Glutamatergic neuron (in vitro differentiated cells): ENCODE measurements at regions not wholly inside any gene's neighbourhood (a gene's known extent, or its start where the extent isn't known, plus 50 kb on each side); places are given as distances from the start of the nearest gene placed in this dataset.

Experiments used
- DNase-seq: peaks from one replicate; pipeline ENCODE4 v3.0.0; 2022
- H3K27ac Mint-ChIP-seq: one replicate; pipeline ENCODE4 v1.8.0; 2020; ENCODE audit warnings: mild to moderate bottlenecking, mixed read lengths, inconsistent platforms; ENCODE audit not compliant: unreplicated experiment
- H3K27me3 Mint-ChIP-seq: one replicate; pipeline ENCODE4 v1.8.0; 2020; ENCODE audit warnings: mild to moderate bottlenecking, moderate library complexity, mixed read lengths, inconsistent platforms; ENCODE audit not compliant: unreplicated experiment
- H3K36me3 Mint-ChIP-seq: one replicate; pipeline ENCODE4 v1.8.0; 2020; ENCODE audit warnings: mild to moderate bottlenecking, mixed read lengths, inconsistent platforms; ENCODE audit not compliant: unreplicated experiment
- H3K4me1 Mint-ChIP-seq: one replicate; pipeline ENCODE4 v1.8.0; 2020; ENCODE audit warnings: mild to moderate bottlenecking, low read depth, mixed read lengths, inconsistent platforms; ENCODE audit not compliant: unreplicated experiment
- H3K4me3 Mint-ChIP-seq: one replicate; pipeline ENCODE4 v1.8.0; 2020; ENCODE audit warnings: mild to moderate bottlenecking, mixed read lengths, inconsistent platforms; ENCODE audit not compliant: unreplicated experiment
- H3K9me3 Mint-ChIP-seq: one replicate; pipeline ENCODE4 v1.8.0; 2020; ENCODE audit warnings: mild to moderate bottlenecking, moderate library complexity, mixed read lengths, inconsistent platforms; ENCODE audit not compliant: unreplicated experiment
- TF ChIP-seq, protein P1 (sequence below): fragments of 200-600 bp; sonication (generic); IDR thresholded peaks from one replicate; pipeline ENCODE4 v1.5.0; 2021; ENCODE audit not compliant: partially characterized antibody, unreplicated experiment

DNA sequence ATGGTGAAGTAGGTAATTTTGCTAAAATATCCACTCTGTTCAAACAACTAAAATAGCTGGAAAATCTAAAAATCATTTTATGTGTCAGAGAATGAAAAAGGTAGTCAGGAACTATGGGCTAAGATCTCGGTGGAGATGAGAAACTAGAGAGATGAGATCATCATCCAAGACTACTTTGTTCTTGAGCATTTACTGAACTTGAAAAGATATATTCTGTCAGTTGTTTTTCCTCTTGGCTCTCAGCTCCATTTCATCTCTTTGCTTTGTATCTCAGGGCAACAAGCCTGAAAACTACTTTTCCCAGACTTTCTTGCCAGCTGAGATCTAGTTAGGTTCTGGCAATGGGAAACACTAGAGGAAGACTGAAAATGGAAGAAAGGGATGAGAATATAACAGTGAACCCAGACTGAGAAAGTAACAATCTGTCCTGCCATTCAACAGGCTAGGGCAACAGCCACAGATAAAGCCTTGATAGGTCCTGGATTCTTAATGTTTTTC, 346.2 kb upstream of the MEX3C start:
- H3K4me3 Mint-ChIP-seq, result no peak overlapping the region
- TF ChIP-seq, protein P1, sequence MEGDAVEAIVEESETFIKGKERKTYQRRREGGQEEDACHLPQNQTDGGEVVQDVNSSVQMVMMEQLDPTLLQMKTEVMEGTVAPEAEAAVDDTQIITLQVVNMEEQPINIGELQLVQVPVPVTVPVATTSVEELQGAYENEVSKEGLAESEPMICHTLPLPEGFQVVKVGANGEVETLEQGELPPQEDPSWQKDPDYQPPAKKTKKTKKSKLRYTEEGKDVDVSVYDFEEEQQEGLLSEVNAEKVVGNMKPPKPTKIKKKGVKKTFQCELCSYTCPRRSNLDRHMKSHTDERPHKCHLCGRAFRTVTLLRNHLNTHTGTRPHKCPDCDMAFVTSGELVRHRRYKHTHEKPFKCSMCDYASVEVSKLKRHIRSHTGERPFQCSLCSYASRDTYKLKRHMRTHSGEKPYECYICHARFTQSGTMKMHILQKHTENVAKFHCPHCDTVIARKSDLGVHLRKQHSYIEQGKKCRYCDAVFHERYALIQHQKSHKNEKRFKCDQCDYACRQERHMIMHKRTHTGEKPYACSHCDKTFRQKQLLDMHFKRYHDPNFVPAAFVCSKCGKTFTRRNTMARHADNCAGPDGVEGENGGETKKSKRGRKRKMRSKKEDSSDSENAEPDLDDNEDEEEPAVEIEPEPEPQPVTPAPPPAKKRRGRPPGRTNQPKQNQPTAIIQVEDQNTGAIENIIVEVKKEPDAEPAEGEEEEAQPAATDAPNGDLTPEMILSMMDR, result no peak
- H3K27me3 Mint-ChIP-seq, result peaks cover 2% of the 10 kb centered on the region
- no peaks in the 10 kb centered on the region for H3K36me3 Mint-ChIP-seq
- DNase-seq, result no peak
- no peak overlapping the region for H3K27ac Mint-ChIP-seq
- H3K4me1 Mint-ChIP-seq, result no peaks in the 10 kb centered on the region
- H3K9me3 Mint-ChIP-seq, result no peaks in the 10 kb centered on the region

DNA sequence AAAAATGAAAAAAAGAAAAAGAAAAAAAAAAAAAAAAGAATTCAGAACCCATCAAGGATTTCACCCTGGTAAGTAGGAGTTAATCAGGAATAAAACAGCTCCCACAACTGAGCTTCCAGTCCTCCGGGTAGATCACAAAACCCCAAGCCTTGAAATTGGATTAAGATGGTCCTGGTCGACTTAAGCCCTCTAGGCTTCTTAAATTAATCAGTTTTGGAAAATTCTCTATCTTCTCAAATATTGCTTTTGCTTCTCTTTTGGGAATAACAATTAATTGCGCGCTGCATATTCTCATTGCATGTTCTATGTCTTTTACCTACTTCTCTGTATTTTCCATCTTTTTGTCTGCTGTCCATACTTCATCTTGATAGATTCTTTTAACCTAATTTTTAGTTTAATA, 348.0 kb upstream of the MEX3C start:
- Mint-ChIP-seq H3K4me3 (no peak overlapping the region), H3K9me3 (no peaks in the 10 kb centered on the region), H3K36me3 (no peaks in the 10 kb centered on the region), H3K4me1 (no peaks in the 10 kb centered on the region), H3K27me3 (no peaks in the 10 kb centered on the region), H3K27ac (no peak overlapping the region)
- TF ChIP-seq, protein P1, result no peak
- DNase-seq, result no peak

DNA sequence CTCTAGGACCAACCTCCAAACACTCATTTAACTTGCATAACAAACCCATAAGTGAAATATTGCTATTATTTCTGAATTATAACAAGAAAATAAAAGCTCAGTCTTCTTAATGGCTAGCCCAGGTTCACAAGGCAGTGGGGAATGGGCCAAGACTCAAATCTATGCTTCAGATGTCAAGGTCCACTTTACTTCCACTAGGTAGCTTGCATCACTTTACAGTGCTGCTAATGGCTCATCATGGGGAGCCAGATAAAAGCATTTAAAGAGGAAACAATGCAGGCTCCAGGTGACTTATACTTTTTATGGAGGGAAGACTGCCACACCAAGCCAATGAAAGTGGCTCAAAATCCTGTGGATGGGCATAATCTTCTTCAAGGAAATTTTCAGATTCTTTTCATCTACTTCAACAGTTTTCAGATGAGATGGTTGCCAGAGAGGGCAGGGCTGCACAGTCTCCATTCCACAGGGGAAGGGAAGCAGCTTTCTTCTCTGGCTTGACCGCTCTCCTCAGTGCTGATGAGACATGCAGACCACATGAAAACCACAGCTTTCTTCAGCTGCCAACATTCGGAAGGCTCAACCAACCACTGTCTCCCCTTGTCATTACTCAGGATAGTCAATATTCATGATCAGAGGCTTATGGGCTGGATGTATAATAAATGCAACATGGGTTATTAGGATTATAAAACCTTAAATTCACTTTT, 361.9 kb upstream of the MEX3C start:
- TF ChIP-seq, protein P1, result no peak
- Mint-ChIP-seq H3K9me3 (no peaks in the 10 kb centered on the region), H3K27ac (no peak overlapping the region), H3K36me3 (no peaks in the 10 kb centered on the region), H3K27me3 (no peaks in the 10 kb centered on the region), H3K4me1 (no peaks in the 10 kb centered on the region), H3K4me3 (no peak overlapping the region)
- no peak for DNase-seq

DNA sequence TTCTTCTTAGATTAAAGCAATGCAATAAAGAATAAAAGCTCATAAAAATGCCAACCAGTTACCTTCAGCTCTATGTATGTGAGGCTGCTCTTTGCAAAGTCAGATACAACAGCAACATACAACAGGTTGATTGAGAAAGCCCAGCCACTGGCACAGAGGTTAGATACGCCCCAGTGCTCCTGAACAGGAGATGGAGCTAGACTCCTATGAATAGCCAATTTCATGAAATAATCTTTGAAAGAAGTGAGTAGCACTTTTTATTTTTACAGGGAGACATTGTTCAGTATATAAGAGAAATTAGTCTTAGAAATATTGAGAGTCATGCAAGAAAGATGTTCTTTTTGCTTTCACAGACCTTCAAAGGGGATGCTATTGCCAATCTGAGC, 362.4 kb upstream of the MEX3C start:
- no peak overlapping the region for H3K4me3 Mint-ChIP-seq
- TF ChIP-seq, protein P1, result no peak
- H3K4me1 Mint-ChIP-seq, result no peaks in the 10 kb centered on the region
- H3K36me3 Mint-ChIP-seq, result no peaks in the 10 kb centered on the region
- no peaks in the 10 kb centered on the region for H3K9me3 Mint-ChIP-seq
- H3K27ac Mint-ChIP-seq, result no peak overlapping the region
- no peak for DNase-seq
- H3K27me3 Mint-ChIP-seq, result no peaks in the 10 kb centered on the region

DNA sequence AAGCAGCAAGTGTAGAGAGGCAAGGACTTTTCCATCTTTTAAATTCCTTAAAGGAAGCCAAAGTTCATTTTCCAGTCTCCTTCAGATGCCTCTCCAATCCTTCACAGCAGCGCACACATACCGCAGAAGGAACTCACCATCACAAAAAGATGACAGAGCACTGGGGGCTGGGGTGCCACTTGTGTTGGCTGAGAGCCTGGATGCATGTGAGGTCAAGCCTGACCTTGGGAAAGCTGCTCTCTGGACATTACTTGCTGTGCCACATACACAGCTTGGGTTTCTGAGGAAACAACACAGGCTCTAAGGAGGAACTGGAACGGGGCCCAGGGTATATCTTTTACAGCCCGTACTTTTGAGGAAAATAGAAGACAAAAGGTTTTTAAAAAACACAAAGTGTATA, 364.3 kb upstream of the MEX3C start:
- TF ChIP-seq, protein P1, result no peak
- Mint-ChIP-seq H3K27ac (no peak overlapping the region), H3K9me3 (no peaks in the 10 kb centered on the region), H3K4me3 (no peak overlapping the region), H3K4me1 (no peaks in the 10 kb centered on the region), H3K27me3 (no peaks in the 10 kb centered on the region), H3K36me3 (no peaks in the 10 kb centered on the region)
- no peak for DNase-seq
